Right lobe of liver (tissue), 6 donors: ENCODE measurements at regions not wholly inside any gene's neighbourhood (a gene's known extent, or its start where the extent isn't known, plus 50 kb on each side); places are given as distances from the start of the nearest gene placed in this dataset.

ENCODE experiments used
- ATAC-seq, 4 donors: fragments of 200-7000 bp; cut with Tn5 transposase; one replicate each; pipeline ENCODE4 v1.9.1; 2020; ENCODE audit warnings: mild to moderate bottlenecking in 4 of 4, moderate library complexity in 4 of 4
- DNase-seq, 3 donors: peaks; one replicate each; pipeline ENCODE4 v3.0.0-alpha.2; 2020
- H3K27ac ChIP-seq, 3 donors: fragments of 200-600 bp; one replicate each; pipeline ENCODE4 v1.8.0; 2022
- H3K27me3 ChIP-seq, 2 donors: fragments of 200-600 bp; one replicate each; pipeline ENCODE4 v1.8.0; 2022
- H3K36me3 ChIP-seq, 4 donors: fragments of 200-600 bp; sonication (generic) in 1 of 4; one replicate each; pipeline versions ENCODE4 v1.5.1 to v1.8.0; 2017 to 2022; ENCODE audit warnings: control low read depth in 1 of 4
- H3K4me1 ChIP-seq, 4 donors: fragments of 200-600 bp; sonication (generic) in 1 of 4; one replicate each; pipeline versions ENCODE4 v1.5.1 to v1.8.0; 2017 to 2022; ENCODE audit warnings: control low read depth in 1 of 4
- H3K4me3 ChIP-seq, 3 donors: fragments of 200-600 bp; one replicate each; pipeline ENCODE4 v1.8.0; 2022
- H3K9me3 ChIP-seq, 4 donors: fragments of 200-600 bp; sonication (generic) in 1 of 4; one replicate each; pipeline versions ENCODE4 v1.5.1 to v1.8.0; 2017 to 2022; ENCODE audit warnings: control low read depth in 1 of 4
- POLR2A ChIP-seq: fragments of 450-650 bp; IDR thresholded peaks from one replicate; pipeline ENCODE4 v1.6.1; 2017; ENCODE audit warnings: antibody characterized with exemption, mild to moderate bottlenecking
- WGBS: methylation state at CpG from one replicate; pipeline ENCODE4 v1.1.6; 2018; ENCODE audit warnings: low coverage, low lambda C conversion rate; ENCODE audit not compliant: insufficient coverage; ENCODE audit errors: missing lambda C conversion rate; 5-methylcytosine and 5-hydroxymethylcytosine counted together
- intact Hi-C, 2 donors: fragments of 100-400 bp; cut with DNase I; formaldehyde crosslinking; loops; one replicate each; pipeline versions ENCODE4 v1.11.2 to v1.14.1; 2022
- TF ChIP-seq, protein P1 (sequence below), 4 donors: fragments of 200-600 bp in 3 of 4; fragments of 450-650 bp in 1 of 4; IDR thresholded peaks; one replicate each; pipeline versions ENCODE4 v1.5.1 to v1.8.0; 2016 to 2022; ENCODE audit warnings: antibody characterized with exemption in 4 of 4, mild to moderate bottlenecking in 2 of 4
- donor health status: DM: no; HTN: yes; CAD: no.
- donor health status: DM: no; HTN: no; CAD: no.
- donor health status: DM: no; HTN: no; CAD: no.
- donor health status: DM: no; HTN: yes; CAD: no.
- donor health status: DM: no; HTN: yes; CAD: no.

DNA sequence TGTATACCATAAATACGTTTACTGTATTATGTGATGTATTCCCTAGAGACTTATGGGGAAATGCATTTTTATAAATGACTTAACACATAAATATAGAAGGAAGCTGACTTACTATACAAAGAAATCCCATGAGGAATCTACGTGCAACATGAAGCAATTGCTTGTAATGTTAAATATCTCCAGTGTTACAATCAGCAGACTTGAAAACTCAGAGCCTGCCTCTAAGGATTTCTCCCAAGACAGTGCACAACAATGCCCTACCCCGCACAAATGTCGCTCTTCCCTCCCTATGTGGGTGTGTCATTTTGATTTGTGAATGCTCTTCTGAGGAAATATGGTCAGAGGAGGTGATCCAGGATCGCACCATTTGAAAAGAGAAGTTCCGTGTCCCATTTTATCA is 629.0 kb downstream of the NR2F2 start:
- no peak overlapping the region for H3K27ac ChIP-seq
- intact Hi-C loops: no loop called here
- no peak for DNase-seq
- no peaks in the 10 kb centered on the region for H3K4me1 ChIP-seq
- ATAC-seq: no peak
- no peaks in the 10 kb centered on the region for H3K9me3 ChIP-seq
- no peaks in the 10 kb centered on the region for H3K36me3 ChIP-seq
- WGBS: 65% methylated on average over 6 of the region's 6 CpGs
- H3K4me3 ChIP-seq: no peak overlapping the region
- TF ChIP-seq POLR2A: no peak
- TF ChIP-seq, protein P1, sequence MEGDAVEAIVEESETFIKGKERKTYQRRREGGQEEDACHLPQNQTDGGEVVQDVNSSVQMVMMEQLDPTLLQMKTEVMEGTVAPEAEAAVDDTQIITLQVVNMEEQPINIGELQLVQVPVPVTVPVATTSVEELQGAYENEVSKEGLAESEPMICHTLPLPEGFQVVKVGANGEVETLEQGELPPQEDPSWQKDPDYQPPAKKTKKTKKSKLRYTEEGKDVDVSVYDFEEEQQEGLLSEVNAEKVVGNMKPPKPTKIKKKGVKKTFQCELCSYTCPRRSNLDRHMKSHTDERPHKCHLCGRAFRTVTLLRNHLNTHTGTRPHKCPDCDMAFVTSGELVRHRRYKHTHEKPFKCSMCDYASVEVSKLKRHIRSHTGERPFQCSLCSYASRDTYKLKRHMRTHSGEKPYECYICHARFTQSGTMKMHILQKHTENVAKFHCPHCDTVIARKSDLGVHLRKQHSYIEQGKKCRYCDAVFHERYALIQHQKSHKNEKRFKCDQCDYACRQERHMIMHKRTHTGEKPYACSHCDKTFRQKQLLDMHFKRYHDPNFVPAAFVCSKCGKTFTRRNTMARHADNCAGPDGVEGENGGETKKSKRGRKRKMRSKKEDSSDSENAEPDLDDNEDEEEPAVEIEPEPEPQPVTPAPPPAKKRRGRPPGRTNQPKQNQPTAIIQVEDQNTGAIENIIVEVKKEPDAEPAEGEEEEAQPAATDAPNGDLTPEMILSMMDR (IDR thresholded peaks at IDR 0.05): no peak
- H3K27me3 ChIP-seq: no peaks in the 10 kb centered on the region

DNA sequence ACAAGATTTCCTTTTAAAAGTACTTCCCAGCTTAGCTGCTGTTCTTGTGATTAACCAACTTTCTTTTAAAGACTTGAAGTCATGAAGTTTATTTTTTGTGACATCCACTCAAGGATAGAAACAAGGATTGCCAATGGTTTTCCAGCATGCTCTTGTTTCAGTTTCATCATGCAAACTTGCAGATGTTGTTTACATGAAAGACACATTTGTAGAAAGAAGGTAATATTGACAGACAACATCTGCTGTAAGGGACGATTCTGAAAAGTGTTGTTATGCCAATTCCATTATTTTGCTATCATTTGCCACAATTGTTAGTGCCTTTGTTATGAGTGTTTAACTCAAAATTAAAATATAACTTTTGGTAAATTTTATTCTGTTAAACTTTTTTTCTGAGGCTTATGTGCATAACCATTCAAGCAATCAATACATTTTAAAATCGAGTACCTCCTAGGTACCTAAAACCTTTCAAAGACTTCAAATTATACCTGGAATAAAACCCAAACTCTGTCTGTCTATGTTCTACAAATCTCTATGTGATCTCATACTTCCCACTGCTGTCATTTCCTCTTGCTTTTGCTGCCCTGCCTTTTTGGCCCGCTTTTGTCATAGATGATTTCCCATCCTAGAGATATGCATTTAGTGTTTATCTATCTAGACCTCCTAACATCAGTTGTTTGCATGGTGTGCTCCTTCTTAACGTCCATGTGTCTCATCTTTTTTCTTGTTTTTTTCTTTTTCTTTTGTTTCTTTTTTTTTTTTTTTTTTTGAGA is 630.4 kb downstream of the NR2F2 start:
- H3K4me3 ChIP-seq: no peak overlapping the region
- H3K4me1 ChIP-seq: no peaks in the 10 kb centered on the region
- no peak overlapping the region for H3K27ac ChIP-seq
- H3K27me3 ChIP-seq: no peaks in the 10 kb centered on the region
- intact Hi-C loops: no loop called here
- DNase-seq: no peak
- H3K36me3 ChIP-seq: no peaks in the 10 kb centered on the region
- TF ChIP-seq POLR2A: no peak
- TF ChIP-seq, protein P1 (IDR thresholded peaks at IDR 0.05): no peak
- H3K9me3 ChIP-seq: no peaks in the 10 kb centered on the region
- 40% methylated on average over 4 of the region's 4 CpGs for WGBS
- no peak for ATAC-seq

DNA sequence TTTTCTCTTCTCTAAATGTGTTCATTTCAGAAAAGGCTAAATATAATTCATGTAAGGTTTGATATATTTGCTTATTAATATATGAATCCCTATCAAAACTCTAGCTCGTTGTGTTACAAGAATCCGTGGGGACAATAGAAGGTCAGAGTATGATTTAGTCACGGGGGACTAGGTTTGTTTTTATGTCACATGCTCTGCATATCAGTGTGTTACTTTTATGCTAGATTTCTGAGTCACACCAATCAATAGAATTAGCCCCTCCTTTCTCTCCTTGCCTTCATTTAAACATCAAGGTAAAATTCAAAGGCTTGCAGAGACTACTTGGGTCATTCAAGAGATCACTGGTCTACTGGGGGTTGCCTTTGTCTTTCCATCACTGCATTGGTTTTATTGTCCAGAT is 636.1 kb downstream of the NR2F2 start:
- ATAC-seq (no peak), DNase-seq (no peak)
- TF ChIP-seq POLR2A: no peak
- TF ChIP-seq, protein P1 (IDR thresholded peaks at IDR 0.05): no peak
- WGBS: 54% methylated on average over 3 of the region's 3 CpGs
- intact Hi-C loops: no loop called here
- Histone ChIP-seq H3K4me1 (no peaks in the 10 kb centered on the region), H3K27me3 (no peaks in the 10 kb centered on the region), H3K4me3 (no peak overlapping the region), H3K36me3 (no peaks in the 10 kb centered on the region), H3K27ac (no peak overlapping the region), H3K9me3 (no peaks in the 10 kb centered on the region)

DNA sequence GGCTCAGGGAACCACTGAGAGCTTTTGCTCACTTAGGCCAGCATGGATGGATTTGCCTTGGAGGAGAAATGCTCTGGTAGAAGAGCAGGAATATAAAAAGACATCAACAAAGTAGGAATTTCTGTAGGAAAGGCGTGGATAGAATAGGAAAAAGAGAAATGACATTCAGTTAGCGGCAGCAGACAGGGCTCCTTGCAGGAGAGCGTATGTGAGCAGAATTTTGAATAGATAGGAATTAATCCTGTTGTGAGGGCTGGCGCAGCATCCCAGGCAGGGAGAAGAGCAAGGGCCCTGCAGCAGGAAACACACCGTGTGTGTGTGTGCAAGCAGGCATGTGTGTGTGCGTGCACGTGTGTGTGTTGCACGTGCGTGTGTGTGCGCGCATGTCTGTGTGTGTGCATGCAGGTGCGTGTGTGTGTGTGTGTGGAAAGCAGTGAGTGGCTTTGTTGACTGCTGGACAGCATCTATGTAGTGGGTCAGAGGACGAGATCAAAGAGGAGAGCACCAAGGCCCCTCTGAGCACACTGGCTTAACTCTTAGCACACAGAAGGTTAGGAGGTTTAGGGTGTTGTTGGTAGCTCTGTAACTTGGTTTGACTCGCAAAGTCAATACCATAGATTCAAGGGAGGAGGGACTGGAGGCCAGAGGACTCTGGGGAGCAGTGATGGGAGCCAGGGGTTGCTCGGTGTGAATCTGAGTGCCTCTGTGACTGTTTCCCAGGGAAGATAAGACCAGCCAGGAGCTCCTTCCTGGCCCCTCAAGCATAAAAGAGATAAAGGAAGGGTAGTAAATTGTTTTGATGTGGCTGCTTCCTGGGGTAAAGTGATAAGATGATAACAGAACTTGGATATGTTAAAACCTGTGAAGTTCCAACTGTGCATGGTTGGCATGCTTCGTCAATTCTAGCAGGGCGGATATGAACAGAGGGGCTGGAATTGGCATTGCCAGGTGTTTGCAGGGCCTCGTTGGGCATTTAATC is 639.5 kb downstream of the NR2F2 start:
- intact Hi-C loops: no loop called here
- no peaks in the 10 kb centered on the region for H3K27me3 ChIP-seq

More for the DNA sequence above, 639.5 kb downstream of the NR2F2 start:
- TF ChIP-seq, protein P1 (IDR thresholded peaks at IDR 0.05): no peak
- TF ChIP-seq POLR2A: no peak
- Histone ChIP-seq H3K27ac (no peak overlapping the region), H3K36me3 (no peaks in the 10 kb centered on the region), H3K9me3 (no peaks in the 10 kb centered on the region), H3K4me3 (no peak overlapping the region), H3K4me1 (no peaks in the 10 kb centered on the region)
- WGBS: 64% methylated on average over 15 of the region's 18 CpGs
- no peak for DNase-seq
- no peak for ATAC-seq
